ENCODE measurements at regions not wholly inside any gene's neighbourhood (a gene's known extent, or its start where the extent isn't known, plus 50 kb on each side); places are given as distances from the start of the nearest gene placed in this dataset.

DNA sequence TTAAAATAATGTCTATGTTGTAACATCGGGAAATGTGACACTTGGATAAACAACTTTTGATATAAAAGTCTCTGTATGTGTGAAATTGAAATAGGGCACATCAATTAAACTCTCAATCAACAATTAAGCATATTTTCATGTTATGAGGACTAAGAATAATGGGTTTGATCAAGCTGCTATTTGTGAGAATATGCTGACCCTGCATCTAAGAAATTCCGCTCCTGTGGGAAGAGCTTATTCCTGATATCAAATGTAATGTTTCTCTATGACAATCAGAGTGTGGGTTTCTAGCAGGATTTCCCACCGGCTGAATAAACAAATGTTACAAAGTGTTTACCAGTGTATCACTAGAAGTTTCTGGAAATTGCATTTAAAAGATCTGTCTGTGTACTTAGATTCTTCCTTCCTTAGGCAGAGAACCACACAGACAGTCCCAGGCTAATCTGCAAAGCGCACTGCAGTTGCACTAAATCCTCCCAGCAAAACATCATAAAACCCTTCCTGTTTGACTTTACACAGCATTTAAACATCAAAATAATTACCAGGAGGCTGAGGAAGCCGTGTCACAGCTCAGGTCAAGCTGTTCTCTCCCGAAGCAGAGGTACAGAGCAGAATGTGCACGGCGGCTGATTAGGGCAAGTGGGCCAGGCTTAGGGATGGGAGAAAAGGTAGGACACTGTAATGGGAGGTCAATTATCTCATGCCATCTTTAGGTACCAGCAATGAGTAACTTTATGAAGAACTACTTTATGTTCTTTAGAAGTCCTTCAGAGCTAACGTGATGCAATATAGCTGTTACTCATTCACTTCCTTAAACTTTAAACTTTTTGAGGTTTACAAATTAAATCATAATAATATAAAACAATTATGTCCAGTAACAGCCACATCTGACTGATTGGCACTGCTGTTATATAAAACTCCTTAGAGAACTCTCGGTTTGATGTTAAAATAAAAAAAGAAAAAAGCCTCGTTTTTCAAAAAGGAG, 109.1 kb upstream of the CTTNBP2 start:
- no peaks in the 10 kb centered on the region for H3K4me1 Mint-ChIP-seq (ENCODE audit: low read depth)
- POLR2A ChIA-PET, result no interaction called here
- ATAC-seq (no peak), DNase-seq (no peak)
- H3K36me3 Mint-ChIP-seq (ENCODE audit: low read depth), result no peaks in the 10 kb centered on the region
- CTCF ChIA-PET, result no interaction called here
- H3K27me3 Mint-ChIP-seq (ENCODE audit: low read depth), result no peaks in the 10 kb centered on the region
- no peaks in the 10 kb centered on the region for H3K9me3 Mint-ChIP-seq (ENCODE audit: insufficient read depth)
- no peak overlapping the region for H3K27ac Mint-ChIP-seq
- no peak overlapping the region for H3K4me3 Mint-ChIP-seq

DNA sequence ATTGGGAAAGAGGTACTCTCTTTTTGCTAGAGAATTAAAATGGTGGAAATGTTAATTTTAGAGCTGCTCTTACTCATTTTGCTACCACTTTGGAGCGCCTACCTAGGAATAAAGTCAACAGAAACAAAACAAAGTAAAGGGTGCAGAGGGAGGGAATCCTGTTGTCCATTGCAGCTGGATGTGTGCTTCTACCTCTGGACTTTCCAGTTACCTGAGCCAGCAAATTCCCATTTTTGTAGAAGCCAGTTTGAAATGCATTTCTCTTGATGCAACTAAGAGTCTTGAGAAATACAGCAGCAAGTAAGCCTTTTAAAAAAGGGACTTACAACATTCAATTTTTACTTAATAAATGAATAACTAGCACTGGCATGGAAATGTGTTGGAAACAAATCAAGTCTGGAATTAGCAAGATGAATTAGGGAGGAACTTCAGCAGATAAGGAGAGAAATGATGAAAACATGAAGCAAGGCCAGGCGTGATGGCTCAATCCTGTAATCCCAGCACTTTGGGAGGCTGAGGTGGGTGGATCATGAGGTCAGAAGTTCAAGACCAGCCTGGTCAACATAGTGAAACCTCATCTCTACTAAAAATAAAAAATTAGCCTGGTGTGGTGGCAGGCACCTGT, 113.5 kb upstream of the CTTNBP2 start:
- no peaks in the 10 kb centered on the region for H3K36me3 Mint-ChIP-seq (ENCODE audit: low read depth)
- DNase-seq (no peak), ATAC-seq (no peak)
- ChIA-PET POLR2A (no interaction called here), CTCF (no interaction called here)
- H3K4me3 Mint-ChIP-seq, result no peak overlapping the region
- H3K27me3 Mint-ChIP-seq (ENCODE audit: low read depth), result no peaks in the 10 kb centered on the region
- H3K27ac Mint-ChIP-seq, result no peak overlapping the region
- H3K4me1 Mint-ChIP-seq (ENCODE audit: low read depth), result no peaks in the 10 kb centered on the region
- H3K9me3 Mint-ChIP-seq (ENCODE audit: insufficient read depth), result no peaks in the 10 kb centered on the region

DNA sequence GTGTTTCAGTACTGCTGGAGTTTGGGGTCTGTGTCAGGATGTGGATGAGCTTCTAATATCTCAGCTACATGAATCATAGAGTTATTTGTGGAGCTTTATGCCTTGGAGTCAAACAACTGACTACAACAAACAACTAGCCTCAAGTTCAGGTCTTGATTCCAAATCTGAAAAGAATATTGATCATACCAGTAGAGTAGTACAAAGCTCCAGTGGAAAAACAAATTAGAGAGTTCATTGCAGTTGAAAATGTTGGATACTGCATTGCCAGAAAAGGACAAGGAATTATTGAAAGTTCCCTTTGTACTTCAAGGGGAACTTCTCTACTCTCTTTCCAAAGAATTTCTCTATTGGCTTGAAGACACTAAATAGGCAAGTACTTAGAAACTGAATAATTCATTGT, 117.6 kb upstream of the CTTNBP2 start:
- POLR2A ChIA-PET, result no interaction called here
- CTCF ChIA-PET, result no interaction called here
- H3K27me3 Mint-ChIP-seq (ENCODE audit: low read depth), result no peaks in the 10 kb centered on the region

DNA sequence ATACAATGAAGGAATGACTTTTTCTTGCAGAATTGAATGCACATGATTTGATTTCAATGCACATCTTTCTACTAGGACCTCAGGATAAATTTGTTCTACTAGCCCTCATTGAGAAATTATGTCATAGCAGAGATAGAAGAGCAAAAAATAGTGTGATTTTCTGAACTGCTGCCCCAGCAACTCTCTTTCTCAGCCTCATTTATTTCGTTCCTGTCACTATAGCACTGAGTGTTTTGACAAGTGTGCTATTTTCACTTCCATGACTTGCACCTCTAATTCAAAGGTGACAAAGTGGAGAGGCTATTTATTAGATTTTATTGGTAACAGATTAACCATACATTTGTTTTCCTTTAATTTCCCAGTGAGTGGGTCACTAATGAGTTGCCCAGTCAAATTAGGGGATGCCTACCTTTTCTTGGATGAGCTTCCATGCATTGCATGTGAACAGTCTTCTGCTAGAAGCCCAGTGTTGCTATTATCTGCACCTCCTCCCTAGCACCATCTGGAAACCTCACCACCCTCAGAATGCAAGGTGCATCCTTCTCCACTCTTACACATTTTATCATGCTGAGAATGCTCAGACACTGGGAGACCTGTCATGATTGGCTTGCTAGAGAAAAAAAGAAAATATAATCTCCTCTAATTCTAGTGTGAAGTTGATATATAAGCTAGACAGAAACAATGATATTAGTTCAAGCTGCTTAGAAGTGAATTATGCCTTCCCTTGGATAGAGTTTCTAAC, 119.6 kb upstream of the CTTNBP2 start:
- DNase-seq (no peak), ATAC-seq (no peak)
- ChIA-PET CTCF (interaction anchor here (1.2 kb wide), 1 partner anchor 11 kb away, joined by 3 read pairs; no protein-coding TSS in a partner anchor), POLR2A (no interaction called here)
- H3K36me3 Mint-ChIP-seq (ENCODE audit: low read depth), result no peaks in the 10 kb centered on the region
- H3K4me1 Mint-ChIP-seq (ENCODE audit: low read depth), result no peaks in the 10 kb centered on the region
- H3K9me3 Mint-ChIP-seq (ENCODE audit: insufficient read depth), result no peaks in the 10 kb centered on the region
- H3K27ac Mint-ChIP-seq, result no peak overlapping the region
- H3K27me3 Mint-ChIP-seq (ENCODE audit: low read depth), result no peaks in the 10 kb centered on the region
- H3K4me3 Mint-ChIP-seq, result no peak overlapping the region

More for the DNA sequence above, 117.6 kb upstream of the CTTNBP2 start:
- Mint-ChIP-seq H3K4me3 (no peak overlapping the region), H3K9me3 (ENCODE audit: insufficient read depth) (no peaks in the 10 kb centered on the region), H3K27ac (no peak overlapping the region), H3K4me1 (ENCODE audit: low read depth) (no peaks in the 10 kb centered on the region), H3K36me3 (ENCODE audit: low read depth) (no peaks in the 10 kb centered on the region)
- ATAC-seq (no peak), DNase-seq (no peak)

DNA sequence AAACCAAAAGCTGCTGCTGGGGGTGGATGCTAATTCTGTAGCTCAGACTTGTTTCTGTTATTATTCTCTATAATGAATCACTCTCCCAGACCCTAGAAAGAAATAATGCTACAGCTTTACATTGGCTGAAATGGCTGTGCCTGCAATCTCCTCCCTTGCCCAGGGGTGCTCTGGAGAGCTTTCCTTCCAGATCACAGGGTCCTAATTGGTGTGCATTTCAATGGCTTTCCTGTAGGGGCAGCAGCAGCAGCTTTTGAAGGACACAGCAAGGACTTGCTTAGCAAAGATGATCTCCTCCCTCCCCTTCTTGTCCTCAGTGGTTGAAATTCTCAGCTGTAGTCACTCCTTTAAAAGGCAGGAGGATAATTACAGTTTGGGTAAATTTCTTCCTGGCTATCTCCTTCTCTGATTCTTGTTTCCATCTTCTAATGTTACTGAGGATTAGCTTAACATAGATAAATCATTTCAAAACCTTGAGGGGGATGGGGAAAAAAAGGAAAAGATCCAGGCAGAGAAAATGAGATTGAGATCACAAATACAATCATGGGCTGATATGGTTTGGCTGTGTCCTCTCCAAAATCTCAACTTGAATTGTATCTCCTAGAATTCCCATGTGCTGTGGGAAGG, 120.2 kb upstream of the CTTNBP2 start:
- POLR2A ChIA-PET, result no interaction called here
- Mint-ChIP-seq H3K36me3 (ENCODE audit: low read depth) (no peaks in the 10 kb centered on the region), H3K27me3 (ENCODE audit: low read depth) (no peaks in the 10 kb centered on the region), H3K27ac (no peak overlapping the region), H3K9me3 (ENCODE audit: insufficient read depth) (no peaks in the 10 kb centered on the region), H3K4me3 (no peak overlapping the region), H3K4me1 (ENCODE audit: low read depth) (no peaks in the 10 kb centered on the region)
- DNase-seq, result no peak
- CTCF ChIA-PET, result interaction anchor here (1.2 kb wide), 1 partner anchor 11 kb away, joined by 3 read pairs; no protein-coding TSS in a partner anchor
- peak; percentile 60 for ATAC-seq

DNA sequence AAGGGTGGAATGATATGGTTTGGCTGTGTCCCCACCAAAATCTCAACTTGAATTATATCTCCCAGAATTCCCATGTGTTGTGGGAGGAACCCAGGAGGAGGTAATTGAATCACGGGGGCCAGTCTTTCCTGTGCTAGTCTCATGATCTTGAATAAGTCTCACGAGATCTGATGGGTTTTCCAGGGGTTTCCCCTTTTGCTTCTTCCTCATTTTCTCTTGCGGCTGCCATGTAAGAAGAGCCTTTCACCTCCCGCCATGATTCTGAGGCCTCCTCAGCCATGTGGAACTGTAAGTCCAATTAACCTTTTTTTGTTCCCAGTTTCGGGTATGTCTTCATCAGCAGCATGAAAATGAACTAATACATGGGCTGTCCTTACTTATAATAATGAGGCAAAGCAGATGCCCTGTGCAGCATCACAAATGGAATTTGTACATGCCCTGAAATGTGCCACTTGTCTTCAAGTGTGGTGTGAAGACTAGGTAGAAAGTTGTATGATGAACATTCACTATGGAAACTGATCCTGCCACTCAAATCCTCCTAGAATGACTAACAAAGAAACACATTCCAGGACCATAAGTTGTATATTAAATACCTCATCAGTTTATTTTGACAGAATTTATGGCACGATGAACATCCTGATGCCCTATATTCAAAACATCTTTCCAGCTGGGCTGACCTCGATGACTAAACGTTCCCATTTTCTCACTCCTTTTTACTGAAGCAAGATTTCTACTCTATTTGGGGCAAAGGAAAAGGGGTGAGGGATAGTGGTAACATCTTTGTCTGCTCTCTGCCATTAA, 122.8 kb upstream of the CTTNBP2 start:
- CTCF ChIA-PET, result no interaction called here
- H3K4me1 Mint-ChIP-seq (ENCODE audit: low read depth), result no peaks in the 10 kb centered on the region
- ATAC-seq, result no peak
- no peak overlapping the region for H3K27ac Mint-ChIP-seq
- POLR2A ChIA-PET, result no interaction called here
- DNase-seq, result no peak
- no peaks in the 10 kb centered on the region for H3K27me3 Mint-ChIP-seq (ENCODE audit: low read depth)
- H3K36me3 Mint-ChIP-seq (ENCODE audit: low read depth), result no peaks in the 10 kb centered on the region
- H3K9me3 Mint-ChIP-seq (ENCODE audit: insufficient read depth), result no peaks in the 10 kb centered on the region
- H3K4me3 Mint-ChIP-seq, result no peak overlapping the region

DNA sequence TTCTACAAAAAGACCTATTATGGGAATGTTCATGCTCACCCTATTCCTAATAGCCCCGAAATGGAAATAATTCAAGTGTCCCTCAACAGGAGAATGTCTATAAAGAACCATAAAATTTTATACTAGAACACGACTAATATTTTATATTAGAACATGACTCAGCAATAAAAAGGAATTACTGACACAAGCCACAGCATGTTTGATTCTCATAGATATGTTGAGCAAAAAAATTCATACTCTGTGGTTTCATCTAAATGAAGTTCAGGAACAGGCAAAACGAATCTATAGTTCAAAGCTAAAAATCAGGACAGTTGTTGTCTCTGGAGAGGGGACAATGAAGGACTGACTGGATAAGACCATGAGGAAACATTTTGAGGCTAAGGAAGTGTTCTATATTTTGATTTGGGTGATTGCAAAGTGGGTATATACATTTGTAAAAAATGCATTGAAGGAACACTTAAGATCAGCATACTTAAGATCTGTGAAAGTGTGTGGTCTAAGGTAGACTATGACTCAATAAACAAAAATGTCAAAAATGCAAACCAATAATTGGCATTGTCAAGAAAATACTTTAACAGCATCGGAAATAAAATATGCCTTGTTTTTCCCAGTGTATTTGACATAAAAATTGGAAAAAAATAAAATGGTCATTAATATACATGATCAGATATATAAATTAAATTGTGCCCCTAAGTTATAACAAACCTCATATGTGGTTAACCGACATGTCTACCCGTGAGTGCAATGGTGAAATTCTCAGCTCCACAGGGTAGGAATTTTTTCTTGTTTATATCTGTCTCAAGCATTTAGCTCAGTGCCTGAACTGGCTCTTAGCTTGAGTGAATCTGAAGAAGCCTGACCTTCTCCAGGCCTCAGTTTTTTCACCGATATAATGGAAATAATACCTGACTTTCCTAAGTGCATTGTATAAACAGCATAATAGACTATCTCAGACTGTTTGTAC, 124.9 kb upstream of the CTTNBP2 start:
- DNase-seq (no peak), ATAC-seq (no peak)
- Mint-ChIP-seq H3K9me3 (ENCODE audit: insufficient read depth) (no peaks in the 10 kb centered on the region), H3K36me3 (ENCODE audit: low read depth) (no peaks in the 10 kb centered on the region), H3K27ac (no peak overlapping the region), H3K4me1 (ENCODE audit: low read depth) (no peaks in the 10 kb centered on the region), H3K4me3 (no peak overlapping the region), H3K27me3 (ENCODE audit: low read depth) (no peaks in the 10 kb centered on the region)
- ChIA-PET POLR2A (no interaction called here), CTCF (no interaction called here)

DNA sequence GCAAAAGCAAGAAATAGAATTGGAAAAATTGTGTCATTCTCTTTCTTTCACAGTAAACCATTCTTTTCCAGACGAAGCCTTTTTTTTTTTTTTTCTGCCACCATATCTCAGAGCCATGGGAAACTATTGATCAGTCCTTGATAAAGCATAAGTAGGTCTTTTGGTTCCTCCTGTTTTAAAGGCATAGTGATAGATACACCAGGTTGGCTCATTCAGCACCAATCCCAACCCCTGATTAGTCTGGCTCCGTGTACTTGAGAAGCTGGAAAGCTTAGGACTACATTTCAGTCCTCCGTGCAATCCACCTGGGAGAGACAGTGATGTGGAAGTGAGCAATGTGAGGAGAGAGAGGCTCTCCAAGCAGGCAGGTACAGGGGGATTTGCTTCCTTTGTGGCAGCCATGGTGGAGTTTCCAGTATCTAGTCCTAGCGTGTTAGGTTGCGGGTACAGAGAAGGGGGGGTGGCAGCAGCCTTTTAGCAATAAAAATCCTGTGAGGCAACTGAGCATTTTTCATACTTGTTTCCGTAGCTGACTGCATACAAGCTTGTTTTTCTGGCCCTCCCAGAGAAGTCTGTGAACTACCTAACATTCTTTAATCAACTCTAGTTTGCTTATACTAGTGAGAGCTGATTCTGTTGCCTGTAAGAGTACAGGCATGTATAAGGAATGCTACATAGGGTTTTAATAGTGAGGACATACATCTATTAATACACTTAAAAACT, 127.4 kb upstream of the CTTNBP2 start:
- Mint-ChIP-seq H3K36me3 (ENCODE audit: low read depth) (no peaks in the 10 kb centered on the region), H3K4me3 (no peak overlapping the region), H3K27ac (no peak overlapping the region), H3K27me3 (ENCODE audit: low read depth) (no peaks in the 10 kb centered on the region), H3K9me3 (ENCODE audit: insufficient read depth) (no peaks in the 10 kb centered on the region), H3K4me1 (ENCODE audit: low read depth) (no peaks in the 10 kb centered on the region)
- ATAC-seq (no peak), DNase-seq (no peak)
- POLR2A ChIA-PET, result no interaction called here
- CTCF ChIA-PET, result interaction anchor here (0.6 kb wide), 1 partner anchor 904 kb away, joined by 4 read pairs; no protein-coding TSS in a partner anchor

DNA sequence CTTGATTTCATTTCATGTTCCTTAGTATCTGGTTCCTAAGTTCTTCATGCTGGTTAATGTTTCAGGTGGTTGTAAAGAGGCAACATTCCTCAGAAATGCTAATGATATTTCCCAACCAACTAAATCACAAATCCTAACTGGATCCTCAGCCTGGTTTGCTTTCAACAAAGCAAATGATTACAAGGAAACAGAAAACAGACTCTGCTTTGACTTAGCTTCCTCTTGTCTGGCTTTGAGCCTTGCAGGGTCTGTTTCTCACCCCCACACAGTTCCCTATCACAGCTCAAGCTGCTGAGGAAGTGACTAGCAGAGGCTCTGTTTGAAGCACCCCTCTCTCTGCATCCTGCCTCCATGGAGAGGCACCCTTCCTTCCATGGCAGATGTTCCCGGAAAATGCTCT, 130.2 kb upstream of the CTTNBP2 start:
- ChIA-PET POLR2A (no interaction called here), CTCF (interaction anchor here (1.0 kb wide), 1 partner anchor 10 kb away, joined by 3 read pairs; no protein-coding TSS in a partner anchor)
- ATAC-seq, result no peak
- Mint-ChIP-seq H3K9me3 (ENCODE audit: insufficient read depth) (no peaks in the 10 kb centered on the region), H3K36me3 (ENCODE audit: low read depth) (no peaks in the 10 kb centered on the region), H3K27ac (no peak overlapping the region), H3K27me3 (ENCODE audit: low read depth) (no peaks in the 10 kb centered on the region), H3K4me3 (no peak overlapping the region), H3K4me1 (ENCODE audit: low read depth) (no peaks in the 10 kb centered on the region)
- DNase-seq, result no peak

DNA sequence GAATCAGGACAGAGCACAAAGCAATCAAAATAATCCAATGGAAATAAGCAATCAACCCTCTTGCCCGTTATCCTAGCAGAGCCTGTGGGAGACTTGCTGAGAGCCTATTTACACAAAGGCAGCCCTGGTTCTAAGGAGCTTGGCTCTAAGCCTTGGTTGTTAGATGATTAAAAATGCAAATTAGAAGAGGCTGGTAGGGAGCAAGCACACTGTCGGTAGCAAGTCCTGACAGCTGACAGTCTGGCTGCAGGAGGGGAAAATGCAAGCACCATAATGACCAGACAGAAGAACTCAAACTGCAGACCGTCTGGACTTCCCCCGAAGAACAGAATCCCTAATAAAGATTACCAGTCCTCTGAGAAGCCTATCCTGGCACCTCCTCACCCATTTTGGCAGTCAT, 131.8 kb upstream of the CTTNBP2 start:
- ATAC-seq, result no peak
- CTCF ChIA-PET, result no interaction called here
- no peak for DNase-seq
- H3K27me3 Mint-ChIP-seq (ENCODE audit: low read depth), result no peaks in the 10 kb centered on the region
- POLR2A ChIA-PET, result no interaction called here
- H3K36me3 Mint-ChIP-seq (ENCODE audit: low read depth), result no peaks in the 10 kb centered on the region
- no peak overlapping the region for H3K27ac Mint-ChIP-seq
- no peaks in the 10 kb centered on the region for H3K4me1 Mint-ChIP-seq (ENCODE audit: low read depth)
- no peaks in the 10 kb centered on the region for H3K9me3 Mint-ChIP-seq (ENCODE audit: insufficient read depth)
- H3K4me3 Mint-ChIP-seq, result no peak overlapping the region

Measured in activated CD8-positive, alpha-beta T cell treated with anti-CD3 and anti-CD28 coated beads, Interleukin-2, amount 10 ng/mL, durations not matched to agents 7 days and 5 days (primary cell).